GM23338 (cell line): ENCODE measurements at regions not wholly inside any gene's neighbourhood (a gene's known extent, or its start where the extent isn't known, plus 50 kb on each side); places are given as distances from the start of the nearest gene placed in this dataset.

Experiments
- ATAC-seq: fragments of 200-7000 bp; cut with Tn5 transposase; 3 replicates; pipeline ENCODE4 v1.9.1; 2020
- DNase-seq: peaks from one replicate; pipeline ENCODE4 v3.0.0-alpha.2; 2015; ENCODE audit warnings: low spot score
- H2AFZ ChIP-seq: fragments of 200-600 bp; sonication (generic); 2 replicates; pipeline ENCODE4 v1.8.0; 2016; ENCODE audit warnings: antibody characterized with exemption, mild to moderate bottlenecking, moderate library complexity
- H3F3A ChIP-seq: fragments of 200-600 bp; sonication (generic); replicated peaks from 2 replicates; pipeline ENCODE4 v1.8.0; 2017; ENCODE audit warnings: antibody characterized with exemption, mixed run types, low read depth
- H3K27ac ChIP-seq: fragments of 200-600 bp; sonication (generic); 2 replicates; pipeline ENCODE4 v1.6.1; 2016; ENCODE audit warnings: low read depth
- H3K27me3 ChIP-seq: fragments of 200-600 bp; sonication (generic); 2 replicates; pipeline ENCODE4 v1.8.0; 2016; ENCODE audit warnings: mild to moderate bottlenecking, mixed run types, moderate library complexity; ENCODE audit not compliant: insufficient read depth
- H3K36me3 ChIP-seq: fragments of 200-600 bp; sonication (generic); 2 replicates; pipeline ENCODE4 v1.8.0; 2016; ENCODE audit warnings: mild to moderate bottlenecking; ENCODE audit not compliant: insufficient read depth
- H3K4me1 ChIP-seq: fragments of 200-600 bp; sonication (generic); 2 replicates; pipeline ENCODE4 v1.8.0; 2016; ENCODE audit warnings: mild to moderate bottlenecking, moderate library complexity; ENCODE audit not compliant: insufficient read depth
- H3K4me2 ChIP-seq: fragments of 200-600 bp; sonication (generic); 2 replicates; pipeline ENCODE4 v1.7.1; 2017; ENCODE audit warnings: mixed run types
- H3K4me3 ChIP-seq: fragments of 200-600 bp; sonication (generic); 2 replicates; pipeline ENCODE4 v1.6.1; 2016; ENCODE audit warnings: mixed run types
- H3K79me2 ChIP-seq: fragments of 200-600 bp; sonication (generic); replicated peaks from 2 replicates; pipeline ENCODE4 v1.8.0; 2017; ENCODE audit warnings: mild to moderate bottlenecking; ENCODE audit not compliant: insufficient read depth
- H3K9me2 ChIP-seq: fragments of 200-600 bp; sonication (generic); 2 replicates; pipeline ENCODE4 v1.8.0; 2017; ENCODE audit not compliant: insufficient read depth
- H4K20me1 ChIP-seq: fragments of 200-600 bp; sonication (generic); replicated peaks from 2 replicates; pipeline ENCODE4 v1.8.0; 2017; ENCODE audit warnings: mild to moderate bottlenecking; ENCODE audit not compliant: insufficient read depth
- H3K27ac Mint-ChIP-seq: 2 replicates; pipeline ENCODE4 v1.8.0; 2020; ENCODE audit warnings: inconsistent platforms, mild to moderate bottlenecking, moderate library complexity, mixed read lengths
- H3K27me3 Mint-ChIP-seq: 3 replicates; pipeline ENCODE4 v1.8.0; 2022; ENCODE audit warnings: low read depth, mild to moderate bottlenecking, moderate library complexity, mixed read lengths, inconsistent platforms; ENCODE audit not compliant: insufficient read depth, poor library complexity
- H3K36me3 Mint-ChIP-seq: 3 replicates; pipeline ENCODE4 v1.8.0; 2021; ENCODE audit warnings: low read depth, mild to moderate bottlenecking, inconsistent platforms, moderate library complexity, mixed read lengths
- H3K4me1 Mint-ChIP-seq: 3 replicates; pipeline ENCODE4 v1.8.0; 2020; ENCODE audit warnings: mild to moderate bottlenecking, inconsistent platforms, mixed read lengths
- H3K4me3 Mint-ChIP-seq: 3 replicates; pipeline ENCODE4 v1.8.0; 2021; ENCODE audit warnings: moderate library complexity, mild to moderate bottlenecking, inconsistent platforms, mixed read lengths
- H3K9me3 Mint-ChIP-seq: 3 replicates; pipeline ENCODE4 v1.8.0; 2020; ENCODE audit warnings: moderate library complexity, mild to moderate bottlenecking, inconsistent platforms, mixed read lengths
- CREB1 ChIP-seq: fragments of 250-450 bp; sonication (Bioruptor Pico); IDR thresholded peaks from 2 replicates; pipeline ENCODE4 v1.5.0; 2020; ENCODE audit warnings: low read depth, mild to moderate bottlenecking, moderate library complexity
- EZH2 ChIP-seq: fragments of 200-600 bp; sonication (generic); IDR thresholded peaks from one replicate; pipeline ENCODE4 v1.8.0; 2017; ENCODE audit warnings: antibody characterized with exemption, mild to moderate bottlenecking, low read depth; ENCODE audit not compliant: unreplicated experiment
- EZH2phosphoT487 ChIP-seq: fragments of 200-600 bp; sonication (generic); IDR thresholded peaks from one replicate; pipeline ENCODE4 v1.8.1; 2018; ENCODE audit warnings: antibody characterized with exemption; ENCODE audit not compliant: unreplicated experiment
- JUNB ChIP-seq: IDR thresholded peaks from one replicate; pipeline ENCODE4 v1.6.1; 2016; ENCODE audit warnings: antibody characterized with exemption; ENCODE audit not compliant: unreplicated experiment
- NANOG ChIP-seq: IDR thresholded peaks from 2 replicates; pipeline ENCODE4 v1.6.1; 2016; ENCODE audit warnings: antibody characterized with exemption, borderline replicate concordance
- POLR2AphosphoS5 ChIP-seq: IDR thresholded peaks from 2 replicates; pipeline ENCODE4 v1.6.1; 2016; ENCODE audit warnings: antibody characterized with exemption, low read depth
- STAT1 ChIP-seq: IDR thresholded peaks from one replicate; pipeline ENCODE4 v1.6.1; 2016; ENCODE audit warnings: antibody characterized with exemption; ENCODE audit not compliant: unreplicated experiment
- ZNF114 ChIP-seq: fragments of 250-450 bp; sonication (Bioruptor Pico); IDR thresholded peaks from 2 replicates; pipeline ENCODE4 v1.5.0; 2020; ENCODE audit warnings: mild to moderate bottlenecking, moderate library complexity
- ZNF331 ChIP-seq: fragments of 250-450 bp; sonication (Bioruptor Pico); IDR thresholded peaks from 2 replicates; pipeline ENCODE4 v1.5.0; 2020; ENCODE audit warnings: low read depth, mild to moderate bottlenecking, moderate library complexity
- TF ChIP-seq, protein P1 (sequence below), 2 experiments: fragments of 200-600 bp in 1 of 2; sonication (generic) in 1 of 2; conservative IDR thresholded peaks; 2 replicates each; pipeline versions ENCODE4 v1.5.1 to v1.6.1; 2016 to 2017; ENCODE audit warnings: antibody characterized with exemption in 2 of 2, low read depth in 2 of 2, mild to moderate bottlenecking in 2 of 2, moderate library complexity in 1 of 2
- TF ChIP-seq, protein P2 (sequence below): fragments of 250-450 bp; sonication (Bioruptor Pico); IDR thresholded peaks from 2 replicates; pipeline ENCODE4 v1.5.0; 2020; ENCODE audit warnings: mild to moderate bottlenecking, moderate library complexity
- TF ChIP-seq, protein P3 (sequence below): IDR thresholded peaks from 2 replicates; pipeline ENCODE4 v1.6.1; 2016; ENCODE audit warnings: antibody characterized with exemption
- TF ChIP-seq, protein P4 (sequence below): IDR thresholded peaks from one replicate; pipeline ENCODE4 v1.6.1; 2018; ENCODE audit warnings: antibody characterized with exemption; ENCODE audit not compliant: unreplicated experiment

DNA sequence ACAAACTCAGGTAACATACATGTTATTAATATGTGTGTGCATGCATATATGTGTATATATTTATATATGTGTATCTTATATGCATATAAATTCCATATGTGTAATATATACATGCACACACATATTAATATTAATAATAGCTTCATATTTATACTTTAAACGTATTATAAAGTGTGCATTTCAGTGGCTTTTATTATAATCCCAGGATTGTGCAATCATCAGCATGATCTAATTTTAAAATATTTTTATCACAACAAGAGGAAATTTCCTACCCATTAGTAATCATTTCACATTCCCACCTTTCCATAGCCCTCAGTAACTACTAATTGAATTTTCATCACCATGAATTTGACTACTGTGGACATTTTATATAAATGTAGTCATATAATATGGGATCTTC lies 2211.9 kb upstream of the TENM3 start:
- no peak overlapping the region for H2AFZ ChIP-seq
- Mint-ChIP-seq H3K4me1 (no peaks in the 10 kb centered on the region), H3K27ac (no peak overlapping the region), H3K9me3 (no peaks in the 10 kb centered on the region), H3K27me3 (no peaks in the 10 kb centered on the region), H3K4me3 (no peak overlapping the region), H3K36me3 (no peaks in the 10 kb centered on the region)
- 0 out of 2 replicates have a peak, but pooled peaks cover 3% of the 10 kb centered on the region for H3K9me2 ChIP-seq
- no peaks in the 10 kb centered on the region for H3K79me2 ChIP-seq
- TF ChIP-seq EZH2 (no peak), ZNF331 (CRISPR knock-in tag) (no peak), POLR2AphosphoS5 (no peak), ZNF114 (CRISPR knock-in tag) (no peak), JUNB (no peak), EZH2phosphoT487 (no peak), STAT1 (no peak), CREB1 (CRISPR knock-in tag) (no peak), NANOG (no peak)
- TF ChIP-seq, protein P1, sequence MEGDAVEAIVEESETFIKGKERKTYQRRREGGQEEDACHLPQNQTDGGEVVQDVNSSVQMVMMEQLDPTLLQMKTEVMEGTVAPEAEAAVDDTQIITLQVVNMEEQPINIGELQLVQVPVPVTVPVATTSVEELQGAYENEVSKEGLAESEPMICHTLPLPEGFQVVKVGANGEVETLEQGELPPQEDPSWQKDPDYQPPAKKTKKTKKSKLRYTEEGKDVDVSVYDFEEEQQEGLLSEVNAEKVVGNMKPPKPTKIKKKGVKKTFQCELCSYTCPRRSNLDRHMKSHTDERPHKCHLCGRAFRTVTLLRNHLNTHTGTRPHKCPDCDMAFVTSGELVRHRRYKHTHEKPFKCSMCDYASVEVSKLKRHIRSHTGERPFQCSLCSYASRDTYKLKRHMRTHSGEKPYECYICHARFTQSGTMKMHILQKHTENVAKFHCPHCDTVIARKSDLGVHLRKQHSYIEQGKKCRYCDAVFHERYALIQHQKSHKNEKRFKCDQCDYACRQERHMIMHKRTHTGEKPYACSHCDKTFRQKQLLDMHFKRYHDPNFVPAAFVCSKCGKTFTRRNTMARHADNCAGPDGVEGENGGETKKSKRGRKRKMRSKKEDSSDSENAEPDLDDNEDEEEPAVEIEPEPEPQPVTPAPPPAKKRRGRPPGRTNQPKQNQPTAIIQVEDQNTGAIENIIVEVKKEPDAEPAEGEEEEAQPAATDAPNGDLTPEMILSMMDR (conservative IDR thresholded peaks at IDR 0.05; ENCODE audit: low read depth in 2 of 2) = no peak
- TF ChIP-seq, protein P2, sequence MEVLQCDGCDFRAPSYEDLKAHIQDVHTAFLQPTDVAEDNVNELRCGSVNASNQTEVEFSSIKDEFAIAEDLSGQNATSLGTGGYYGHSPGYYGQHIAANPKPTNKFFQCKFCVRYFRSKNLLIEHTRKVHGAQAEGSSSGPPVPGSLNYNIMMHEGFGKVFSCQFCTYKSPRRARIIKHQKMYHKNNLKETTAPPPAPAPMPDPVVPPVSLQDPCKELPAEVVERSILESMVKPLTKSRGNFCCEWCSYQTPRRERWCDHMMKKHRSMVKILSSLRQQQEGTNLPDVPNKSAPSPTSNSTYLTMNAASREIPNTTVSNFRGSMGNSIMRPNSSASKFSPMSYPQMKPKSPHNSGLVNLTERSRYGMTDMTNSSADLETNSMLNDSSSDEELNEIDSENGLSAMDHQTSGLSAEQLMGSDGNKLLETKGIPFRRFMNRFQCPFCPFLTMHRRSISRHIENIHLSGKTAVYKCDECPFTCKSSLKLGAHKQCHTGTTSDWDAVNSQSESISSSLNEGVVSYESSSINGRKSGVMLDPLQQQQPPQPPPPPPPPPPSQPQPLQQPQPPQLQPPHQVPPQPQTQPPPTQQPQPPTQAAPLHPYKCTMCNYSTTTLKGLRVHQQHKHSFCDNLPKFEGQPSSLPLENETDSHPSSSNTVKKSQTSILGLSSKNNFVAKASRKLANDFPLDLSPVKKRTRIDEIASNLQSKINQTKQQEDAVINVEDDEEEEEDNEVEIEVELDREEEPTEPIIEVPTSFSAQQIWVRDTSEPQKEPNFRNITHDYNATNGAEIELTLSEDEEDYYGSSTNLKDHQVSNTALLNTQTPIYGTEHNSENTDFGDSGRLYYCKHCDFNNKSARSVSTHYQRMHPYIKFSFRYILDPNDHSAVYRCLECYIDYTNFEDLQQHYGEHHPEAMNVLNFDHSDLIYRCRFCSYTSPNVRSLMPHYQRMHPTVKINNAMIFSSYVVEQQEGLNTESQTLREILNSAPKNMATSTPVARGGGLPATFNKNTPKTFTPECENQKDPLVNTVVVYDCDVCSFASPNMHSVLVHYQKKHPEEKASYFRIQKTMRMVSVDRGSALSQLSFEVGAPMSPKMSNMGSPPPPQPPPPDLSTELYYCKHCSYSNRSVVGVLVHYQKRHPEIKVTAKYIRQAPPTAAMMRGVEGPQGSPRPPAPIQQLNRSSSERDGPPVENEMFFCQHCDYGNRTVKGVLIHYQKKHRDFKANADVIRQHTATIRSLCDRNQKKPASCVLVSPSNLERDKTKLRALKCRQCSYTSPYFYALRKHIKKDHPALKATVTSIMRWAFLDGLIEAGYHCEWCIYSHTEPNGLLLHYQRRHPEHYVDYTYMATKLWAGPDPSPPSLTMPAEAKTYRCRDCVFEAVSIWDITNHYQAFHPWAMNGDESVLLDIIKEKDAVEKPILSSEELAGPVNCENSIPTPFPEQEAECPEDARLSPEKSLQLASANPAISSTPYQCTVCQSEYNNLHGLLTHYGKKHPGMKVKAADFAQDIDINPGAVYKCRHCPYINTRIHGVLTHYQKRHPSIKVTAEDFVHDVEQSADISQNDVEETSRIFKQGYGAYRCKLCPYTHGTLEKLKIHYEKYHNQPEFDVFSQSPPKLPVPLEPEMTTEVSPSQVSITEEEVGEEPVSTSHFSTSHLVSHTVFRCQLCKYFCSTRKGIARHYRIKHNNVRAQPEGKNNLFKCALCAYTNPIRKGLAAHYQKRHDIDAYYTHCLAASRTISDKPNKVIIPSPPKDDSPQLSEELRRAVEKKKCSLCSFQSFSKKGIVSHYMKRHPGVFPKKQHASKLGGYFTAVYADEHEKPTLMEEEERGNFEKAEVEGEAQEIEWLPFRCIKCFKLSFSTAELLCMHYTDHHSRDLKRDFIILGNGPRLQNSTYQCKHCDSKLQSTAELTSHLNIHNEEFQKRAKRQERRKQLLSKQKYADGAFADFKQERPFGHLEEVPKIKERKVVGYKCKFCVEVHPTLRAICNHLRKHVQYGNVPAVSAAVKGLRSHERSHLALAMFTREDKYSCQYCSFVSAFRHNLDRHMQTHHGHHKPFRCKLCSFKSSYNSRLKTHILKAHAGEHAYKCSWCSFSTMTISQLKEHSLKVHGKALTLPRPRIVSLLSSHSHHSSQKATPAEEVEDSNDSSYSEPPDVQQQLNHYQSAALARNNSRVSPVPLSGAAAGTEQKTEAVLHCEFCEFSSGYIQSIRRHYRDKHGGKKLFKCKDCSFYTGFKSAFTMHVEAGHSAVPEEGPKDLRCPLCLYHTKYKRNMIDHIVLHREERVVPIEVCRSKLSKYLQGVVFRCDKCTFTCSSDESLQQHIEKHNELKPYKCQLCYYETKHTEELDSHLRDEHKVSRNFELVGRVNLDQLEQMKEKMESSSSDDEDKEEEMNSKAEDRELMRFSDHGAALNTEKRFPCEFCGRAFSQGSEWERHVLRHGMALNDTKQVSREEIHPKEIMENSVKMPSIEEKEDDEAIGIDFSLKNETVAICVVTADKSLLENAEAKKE = no peak
- TF ChIP-seq, protein P3, sequence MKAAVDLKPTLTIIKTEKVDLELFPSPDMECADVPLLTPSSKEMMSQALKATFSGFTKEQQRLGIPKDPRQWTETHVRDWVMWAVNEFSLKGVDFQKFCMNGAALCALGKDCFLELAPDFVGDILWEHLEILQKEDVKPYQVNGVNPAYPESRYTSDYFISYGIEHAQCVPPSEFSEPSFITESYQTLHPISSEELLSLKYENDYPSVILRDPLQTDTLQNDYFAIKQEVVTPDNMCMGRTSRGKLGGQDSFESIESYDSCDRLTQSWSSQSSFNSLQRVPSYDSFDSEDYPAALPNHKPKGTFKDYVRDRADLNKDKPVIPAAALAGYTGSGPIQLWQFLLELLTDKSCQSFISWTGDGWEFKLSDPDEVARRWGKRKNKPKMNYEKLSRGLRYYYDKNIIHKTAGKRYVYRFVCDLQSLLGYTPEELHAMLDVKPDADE = no peak
- TF ChIP-seq, protein P4, sequence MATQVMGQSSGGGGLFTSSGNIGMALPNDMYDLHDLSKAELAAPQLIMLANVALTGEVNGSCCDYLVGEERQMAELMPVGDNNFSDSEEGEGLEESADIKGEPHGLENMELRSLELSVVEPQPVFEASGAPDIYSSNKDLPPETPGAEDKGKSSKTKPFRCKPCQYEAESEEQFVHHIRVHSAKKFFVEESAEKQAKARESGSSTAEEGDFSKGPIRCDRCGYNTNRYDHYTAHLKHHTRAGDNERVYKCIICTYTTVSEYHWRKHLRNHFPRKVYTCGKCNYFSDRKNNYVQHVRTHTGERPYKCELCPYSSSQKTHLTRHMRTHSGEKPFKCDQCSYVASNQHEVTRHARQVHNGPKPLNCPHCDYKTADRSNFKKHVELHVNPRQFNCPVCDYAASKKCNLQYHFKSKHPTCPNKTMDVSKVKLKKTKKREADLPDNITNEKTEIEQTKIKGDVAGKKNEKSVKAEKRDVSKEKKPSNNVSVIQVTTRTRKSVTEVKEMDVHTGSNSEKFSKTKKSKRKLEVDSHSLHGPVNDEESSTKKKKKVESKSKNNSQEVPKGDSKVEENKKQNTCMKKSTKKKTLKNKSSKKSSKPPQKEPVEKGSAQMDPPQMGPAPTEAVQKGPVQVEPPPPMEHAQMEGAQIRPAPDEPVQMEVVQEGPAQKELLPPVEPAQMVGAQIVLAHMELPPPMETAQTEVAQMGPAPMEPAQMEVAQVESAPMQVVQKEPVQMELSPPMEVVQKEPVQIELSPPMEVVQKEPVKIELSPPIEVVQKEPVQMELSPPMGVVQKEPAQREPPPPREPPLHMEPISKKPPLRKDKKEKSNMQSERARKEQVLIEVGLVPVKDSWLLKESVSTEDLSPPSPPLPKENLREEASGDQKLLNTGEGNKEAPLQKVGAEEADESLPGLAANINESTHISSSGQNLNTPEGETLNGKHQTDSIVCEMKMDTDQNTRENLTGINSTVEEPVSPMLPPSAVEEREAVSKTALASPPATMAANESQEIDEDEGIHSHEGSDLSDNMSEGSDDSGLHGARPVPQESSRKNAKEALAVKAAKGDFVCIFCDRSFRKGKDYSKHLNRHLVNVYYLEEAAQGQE = no peak
- H3K27ac ChIP-seq = no peak overlapping the region
- no peak overlapping the region for H3K4me2 ChIP-seq
- no peaks in the 10 kb centered on the region for H3K4me1 ChIP-seq
- no peaks in the 10 kb centered on the region for H3K27me3 ChIP-seq
- H3K36me3 ChIP-seq = no peaks in the 10 kb centered on the region
- no peak for DNase-seq
- no peaks in the 10 kb centered on the region for H4K20me1 ChIP-seq
- no peak overlapping the region for H3K4me3 ChIP-seq
- no peaks in the 10 kb centered on the region for H3F3A ChIP-seq
- no peak for ATAC-seq
